ENCODE measurements at regions not wholly inside any gene's neighbourhood (a gene's known extent, or its start where the extent isn't known, plus 50 kb on each side); places are given as distances from the start of the nearest gene placed in this dataset.

GRCh38 chr7:126052229-126052628 lies 1122.6 kb upstream of the POT1 start:
- WGBS, 2 donors, result 53 to 59% methylated on average over 1 of the region's 1 CpG
- DNase-seq, result no peak
- H3K36me3 ChIP-seq, result no peaks in the 10 kb centered on the region
- intact Hi-C loops (cut with DNase I), result no loop called here
- no peaks in the 10 kb centered on the region for H3K4me1 ChIP-seq
- TF ChIP-seq CTCF (IDR thresholded peaks at IDR 0.05), result no peak
- no peak for ATAC-seq
- no peak overlapping the region for H3K27ac ChIP-seq
- no peak overlapping the region for H3K4me3 ChIP-seq
- H3K27me3 ChIP-seq, result no peaks in the 10 kb centered on the region
- peaks cover 0 to 19% (median 0%) of the 10 kb centered on the region in 11 donors for H3K9me3 ChIP-seq

DNA sequence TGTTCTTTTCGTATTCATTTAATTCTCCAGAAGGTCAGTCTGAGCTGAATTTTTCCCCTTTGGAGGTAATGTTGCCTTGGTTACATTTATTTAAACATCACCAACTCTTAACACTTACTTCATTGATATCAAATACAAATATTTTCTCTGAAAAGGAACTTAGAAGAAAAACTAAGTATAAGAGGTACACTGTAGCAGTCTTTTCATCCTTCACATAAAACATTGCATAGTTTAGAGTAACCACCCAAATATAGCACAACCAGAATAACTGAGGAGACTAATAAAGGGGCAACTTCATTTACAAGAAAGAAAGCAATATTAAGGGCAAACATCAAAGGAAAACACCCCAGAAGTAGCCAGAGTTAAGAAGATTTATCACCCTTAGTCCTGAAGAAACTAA lies 1115.0 kb upstream of the POT1 start:
- TF ChIP-seq CTCF (IDR thresholded peaks at IDR 0.05), result no peak
- Histone ChIP-seq H3K36me3 (no peaks in the 10 kb centered on the region), H3K9me3 (peaks cover 0 to 12% (median 0%) of the 10 kb centered on the region in 11 donors), H3K4me3 (no peak overlapping the region), H3K27ac (no peak overlapping the region), H3K27me3 (no peaks in the 10 kb centered on the region), H3K4me1 (no peaks in the 10 kb centered on the region)
- intact Hi-C loops (cut with DNase I), result no loop called here
- DNase-seq, result no peak
- no peak for ATAC-seq
- 59 to 66% methylated on average over 1 of the region's 1 CpG for WGBS, 2 donors

DNA sequence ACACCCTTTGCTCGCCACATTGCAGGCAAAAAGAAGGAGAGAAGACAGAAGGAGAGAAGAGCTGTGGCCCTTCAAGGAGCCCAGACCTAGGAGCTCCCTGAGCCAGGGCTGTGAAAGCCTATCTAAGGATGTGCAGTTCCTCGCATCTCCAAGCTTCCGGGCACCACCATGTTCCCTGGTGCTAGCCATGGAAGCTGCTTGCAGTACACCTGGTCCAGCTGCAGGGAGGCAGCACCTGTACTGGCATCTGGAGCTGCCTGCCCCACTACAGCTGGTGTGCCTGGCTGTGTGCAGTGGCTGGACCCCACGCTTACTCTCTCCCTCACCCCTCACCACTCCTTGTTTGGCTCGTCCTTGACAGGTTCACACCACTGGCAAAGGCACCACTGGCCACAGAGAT lies 1111.8 kb upstream of the POT1 start:
- H3K4me3 ChIP-seq, result no peak overlapping the region
- no peak overlapping the region for H3K27ac ChIP-seq
- 82 to 84% methylated on average over 5 of the region's 5 CpGs for WGBS, 2 donors
- H3K4me1 ChIP-seq, result no peaks in the 10 kb centered on the region
- TF ChIP-seq CTCF (IDR thresholded peaks at IDR 0.05), result no peak
- intact Hi-C loops (cut with DNase I), result no loop called here
- ATAC-seq (no peak), DNase-seq (no peak)
- no peaks in the 10 kb centered on the region for H3K27me3 ChIP-seq
- H3K36me3 ChIP-seq, result no peaks in the 10 kb centered on the region
- peaks cover 0 to 7% (median 0%) of the 10 kb centered on the region in 11 donors for H3K9me3 ChIP-seq

DNA sequence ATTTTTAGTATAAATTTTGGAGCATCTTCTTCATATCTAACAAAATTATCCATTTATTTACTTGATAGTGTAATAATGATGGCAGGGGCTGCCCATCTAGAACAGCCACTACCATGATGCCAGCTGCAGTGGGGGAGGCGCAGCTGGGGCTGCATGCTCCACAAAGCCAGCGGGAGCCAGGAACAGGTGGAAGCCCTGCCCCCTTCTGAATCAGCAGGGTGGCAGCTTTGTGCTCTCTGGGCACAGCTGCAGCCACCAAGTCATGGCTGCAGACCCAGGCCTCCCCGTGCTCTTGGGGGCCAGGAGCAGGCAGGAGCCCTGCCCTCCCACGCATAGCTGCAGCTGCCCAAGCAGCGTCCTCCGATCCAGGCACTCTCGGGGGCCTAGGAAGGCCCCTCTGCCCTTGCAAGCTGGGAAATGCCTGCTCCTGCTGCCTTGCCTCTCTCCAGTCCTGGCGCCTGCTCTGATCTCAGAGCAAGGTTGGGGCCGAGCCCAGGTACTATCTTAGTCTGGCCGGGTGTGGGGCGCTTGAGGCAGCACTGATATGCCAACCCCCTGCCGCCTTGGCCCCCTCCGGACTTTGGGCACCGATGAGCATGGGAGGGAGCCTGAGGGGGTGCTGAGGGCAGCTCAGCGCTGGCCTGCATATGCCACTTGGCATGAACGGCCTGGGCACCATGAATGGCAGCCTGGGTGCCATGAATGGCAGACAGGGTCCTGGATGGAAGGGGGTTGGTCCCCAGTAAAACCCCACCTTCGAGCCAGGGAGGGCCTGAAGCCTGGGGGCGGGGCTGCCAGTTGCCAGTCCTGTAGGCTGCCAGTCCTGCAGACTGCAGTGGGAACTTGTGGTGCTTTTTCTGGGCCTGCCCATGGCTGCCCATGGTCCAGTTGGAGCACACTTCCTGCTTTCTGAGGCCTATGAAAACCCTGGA lies 1110.8 kb upstream of the POT1 start:
- WGBS, 2 donors, result 75 to 84% methylated on average over 18 of the region's 18 CpGs
- H3K36me3 ChIP-seq, result no peaks in the 10 kb centered on the region
- H3K27ac ChIP-seq, result no peak overlapping the region
- H3K27me3 ChIP-seq, result no peaks in the 10 kb centered on the region
- no peak for DNase-seq
- peak in 2 of 8 donors; percentile 10 to 25 for ATAC-seq
- H3K9me3 ChIP-seq, result peaks cover 0 to 7% (median 0%) of the 10 kb centered on the region in 11 donors
- intact Hi-C loops (cut with DNase I), result no loop called here
- H3K4me3 ChIP-seq, result no peak overlapping the region
- no peak for TF ChIP-seq CTCF (IDR thresholded peaks at IDR 0.05)
- no peaks in the 10 kb centered on the region for H3K4me1 ChIP-seq

All from heart right ventricle (tissue), 16 donors.